VCaP (cell line): ENCODE measurements at regions not wholly inside any gene's neighbourhood (a gene's known extent, or its start where the extent isn't known, plus 50 kb on each side); places are given as distances from the start of the nearest gene placed in this dataset.
"Not testable (repeated sequence)": the region's sequence is repeated elsewhere in the genome, so short reads cannot be mapped to it uniquely, and the experiment has no call there.

ENCODE experiments used
- H3K27ac ChIP-seq: fragments of 450-650 bp; 2 replicates; pipeline ENCODE4 v1.5.1; 2017
- CTCF ChIP-seq: fragments of 450-650 bp; conservative IDR thresholded peaks from 2 replicates; pipeline ENCODE4 v1.5.1; 2017; ENCODE audit warnings: mild to moderate bottlenecking, moderate library complexity

- no peak for TF ChIP-seq CTCF
- H3K27ac ChIP-seq, result no peak overlapping the region
Observed at GRCh38 chr1:38772953-38773352, 86.6 kb downstream of the RRAGC start.

GRCh38 chr1:38772026-38772425 lies 87.5 kb downstream of the RRAGC start:
- TF ChIP-seq CTCF, result no peak
- H3K27ac ChIP-seq, result no peak overlapping the region

- not testable (repeated sequence) for H3K27ac ChIP-seq
Observed at GRCh38 chr1:38770516-38771173, 88.9 kb downstream of the RRAGC start.

GRCh38 chr1:38766125-38766524 lies 93.4 kb downstream of the RRAGC start:
- TF ChIP-seq CTCF, result no peak
- H3K27ac ChIP-seq, result no peak overlapping the region

GRCh38 chr1:38763121-38763520 lies 96.5 kb downstream of the RRAGC start:
- no peak for TF ChIP-seq CTCF
- no peak overlapping the region for H3K27ac ChIP-seq

- no peak overlapping the region for H3K27ac ChIP-seq
- TF ChIP-seq CTCF, result no peak
Observed at GRCh38 chr1:38760562-38760961, 99.0 kb downstream of the RRAGC start.

- no peak overlapping the region for H3K27ac ChIP-seq
- TF ChIP-seq CTCF, result no peak
Observed at GRCh38 chr1:38758820-38759219, 100.8 kb downstream of the RRAGC start.

- TF ChIP-seq CTCF, result no peak
Observed at GRCh38 chr1:38746941-38747600, 112.5 kb downstream of the RRAGC start.

More at GRCh38 chr1:38746941-38747600, 112.5 kb downstream of the RRAGC start:
- no peak overlapping the region for H3K27ac ChIP-seq
